ENCODE measurements at regions not wholly inside any gene's neighbourhood (a gene's known extent, or its start where the extent isn't known, plus 50 kb on each side); places are given as distances from the start of the nearest gene placed in this dataset.
A peak's percentile ranks its signal among the peaks of the same experiment; 100 is the strongest.

GRCh38 chr4:4675051-4675581, 133.3 kb upstream of the STX18 start:
- H3K36me3 Mint-ChIP-seq = peaks cover 10 to 11% of the 10 kb centered on the region in 2 donors
- DNase-seq = no peak
- peaks cover 0 to 5% (median 0%) of the 10 kb centered on the region in 3 donors for H3K4me1 Mint-ChIP-seq
- H3K27me3 Mint-ChIP-seq = no peaks in the 10 kb centered on the region
- no peak overlapping the region for H3K4me3 Mint-ChIP-seq
- peak overlapping the region in 1 of 6 donors; percentile 21 for H3K27ac Mint-ChIP-seq
- no peak for ATAC-seq (ENCODE audit: low read depth in 2 of 2)
- peaks cover 0 to 9% (median 0%) of the 10 kb centered on the region in 7 donors for H3K9me3 Mint-ChIP-seq

GRCh38 chr4:4673070-4673469, 131.2 kb upstream of the STX18 start:
- Mint-ChIP-seq H3K4me3 (no peak overlapping the region), H3K9me3 (peaks cover 0 to 9% (median 0%) of the 10 kb centered on the region in 7 donors), H3K27ac (no peak overlapping the region), H3K27me3 (no peaks in the 10 kb centered on the region), H3K36me3 (peaks cover 10 to 11% of the 10 kb centered on the region in 2 donors), H3K4me1 (peaks cover 3 to 10% (median 4%) of the 10 kb centered on the region in 3 donors)
- DNase-seq = no peak
- no peak for ATAC-seq (ENCODE audit: low read depth in 2 of 2)

- no peaks in the 10 kb centered on the region for H3K27me3 Mint-ChIP-seq
- peaks cover 0 to 9% (median 0%) of the 10 kb centered on the region in 7 donors for H3K9me3 Mint-ChIP-seq
- peaks cover 3 to 10% (median 4%) of the 10 kb centered on the region in 3 donors for H3K4me1 Mint-ChIP-seq
- no peak for ATAC-seq (ENCODE audit: low read depth in 2 of 2)
- no peak overlapping the region for H3K4me3 Mint-ChIP-seq
- no peak overlapping the region for H3K27ac Mint-ChIP-seq
- no peak for DNase-seq
- peaks cover 10 to 11% of the 10 kb centered on the region in 2 donors for H3K36me3 Mint-ChIP-seq
Observed at GRCh38 chr4:4672402-4672801, 130.6 kb upstream of the STX18 start.

GRCh38 chr4:4671774-4672349, 130.0 kb upstream of the STX18 start:
- Mint-ChIP-seq H3K27me3 (no peaks in the 10 kb centered on the region), H3K9me3 (peaks cover 0 to 9% (median 0%) of the 10 kb centered on the region in 7 donors), H3K4me1 (peaks cover 3 to 10% (median 4%) of the 10 kb centered on the region in 3 donors), H3K27ac (no peak overlapping the region), H3K36me3 (peaks cover 10 to 11% of the 10 kb centered on the region in 2 donors), H3K4me3 (no peak overlapping the region)
- DNase-seq = no peak
- no peak for ATAC-seq (ENCODE audit: low read depth in 2 of 2)

- no peaks in the 10 kb centered on the region for H3K27me3 Mint-ChIP-seq
- no peak for ATAC-seq (ENCODE audit: low read depth in 2 of 2)
- peaks cover 3 to 10% (median 4%) of the 10 kb centered on the region in 3 donors for H3K4me1 Mint-ChIP-seq
- DNase-seq = no peak
- H3K9me3 Mint-ChIP-seq = peaks cover 0 to 9% (median 0%) of the 10 kb centered on the region in 7 donors
- peak overlapping the region in 2 of 6 donors; percentile 59 to 77 for H3K27ac Mint-ChIP-seq
- H3K36me3 Mint-ChIP-seq = peaks cover 10 to 11% of the 10 kb centered on the region in 2 donors
- no peak overlapping the region for H3K4me3 Mint-ChIP-seq
Observed at GRCh38 chr4:4670869-4671268, 129.0 kb upstream of the STX18 start.

- peaks cover 3 to 5% (median 4%) of the 10 kb centered on the region in 3 donors for H3K4me1 Mint-ChIP-seq
- no peak overlapping the region for H3K4me3 Mint-ChIP-seq
- no peak for ATAC-seq (ENCODE audit: low read depth in 2 of 2)
- peak overlapping the region in 2 of 6 donors; percentile 21 to 37 for H3K27ac Mint-ChIP-seq
- peaks cover 0 to 5% (median 0%) of the 10 kb centered on the region in 7 donors for H3K9me3 Mint-ChIP-seq
- H3K27me3 Mint-ChIP-seq = no peaks in the 10 kb centered on the region
- peaks cover 0 to 4% of the 10 kb centered on the region in 2 donors for H3K36me3 Mint-ChIP-seq
- no peak for DNase-seq
Observed at GRCh38 chr4:4668355-4669210, 126.7 kb upstream of the STX18 start.

GRCh38 chr4:4667622-4668081, 125.8 kb upstream of the STX18 start:
- Mint-ChIP-seq H3K27me3 (no peaks in the 10 kb centered on the region), H3K9me3 (no peaks in the 10 kb centered on the region), H3K4me1 (peaks cover 3 to 5% (median 4%) of the 10 kb centered on the region in 3 donors), H3K36me3 (no peaks in the 10 kb centered on the region), H3K27ac (no peak overlapping the region), H3K4me3 (no peak overlapping the region)
- ATAC-seq (ENCODE audit: low read depth in 2 of 2) (no peak), DNase-seq (no peak)

GRCh38 chr4:4666693-4667621, 125.1 kb upstream of the STX18 start:
- H3K36me3 Mint-ChIP-seq = no peaks in the 10 kb centered on the region
- ATAC-seq (ENCODE audit: low read depth in 2 of 2) (no peak), DNase-seq (no peak)
- H3K4me1 Mint-ChIP-seq = peaks cover 3 to 5% (median 4%) of the 10 kb centered on the region in 3 donors
- no peak overlapping the region for H3K27ac Mint-ChIP-seq
- no peaks in the 10 kb centered on the region for H3K9me3 Mint-ChIP-seq
- H3K4me3 Mint-ChIP-seq = no peak overlapping the region
- H3K27me3 Mint-ChIP-seq = no peaks in the 10 kb centered on the region

- Mint-ChIP-seq H3K27me3 (no peaks in the 10 kb centered on the region), H3K4me3 (no peak overlapping the region), H3K27ac (no peak overlapping the region), H3K9me3 (no peaks in the 10 kb centered on the region), H3K36me3 (no peaks in the 10 kb centered on the region), H3K4me1 (peaks cover 3 to 5% (median 4%) of the 10 kb centered on the region in 3 donors)
- ATAC-seq (ENCODE audit: low read depth in 2 of 2) (no peak), DNase-seq (no peak)
Observed at GRCh38 chr4:4666187-4666586, 124.3 kb upstream of the STX18 start.

GRCh38 chr4:4664234-4664633, 122.4 kb upstream of the STX18 start:
- no peaks in the 10 kb centered on the region for H3K27me3 Mint-ChIP-seq
- ATAC-seq (ENCODE audit: low read depth in 2 of 2) = no peak
- no peak overlapping the region for H3K27ac Mint-ChIP-seq
- H3K4me1 Mint-ChIP-seq = peaks cover under 1 to 2% (median 2%) of the 10 kb centered on the region in 3 donors
- H3K9me3 Mint-ChIP-seq = no peaks in the 10 kb centered on the region
- no peak overlapping the region for H3K4me3 Mint-ChIP-seq
- no peaks in the 10 kb centered on the region for H3K36me3 Mint-ChIP-seq
- no peak for DNase-seq

GRCh38 chr4:4663028-4663427, 121.2 kb upstream of the STX18 start:
- Mint-ChIP-seq H3K4me1 (no peaks in the 10 kb centered on the region), H3K9me3 (no peaks in the 10 kb centered on the region), H3K4me3 (no peak overlapping the region), H3K27me3 (no peaks in the 10 kb centered on the region), H3K36me3 (peaks cover 3 to 7% of the 10 kb centered on the region in 2 donors), H3K27ac (no peak overlapping the region)
- ATAC-seq (ENCODE audit: low read depth in 2 of 2) (no peak), DNase-seq (no peak)

- DNase-seq = no peak
- H3K4me3 Mint-ChIP-seq = no peak overlapping the region
- no peaks in the 10 kb centered on the region for H3K4me1 Mint-ChIP-seq
- ATAC-seq (ENCODE audit: low read depth in 2 of 2) = no peak
- no peak overlapping the region for H3K27ac Mint-ChIP-seq
- H3K27me3 Mint-ChIP-seq = no peaks in the 10 kb centered on the region
- H3K9me3 Mint-ChIP-seq = peaks cover 0 to 3% (median 0%) of the 10 kb centered on the region in 7 donors
- H3K36me3 Mint-ChIP-seq = peaks cover 8 to 10% of the 10 kb centered on the region in 2 donors
Observed at GRCh38 chr4:4662230-4662629, 120.4 kb upstream of the STX18 start.
